HAP-1 (cell line): ENCODE measurements at regions not wholly inside any gene's neighbourhood (a gene's known extent, or its start where the extent isn't known, plus 50 kb on each side); places are given as distances from the start of the nearest gene placed in this dataset.

Experiments used
- DNase-seq, 2 experiments: peaks; one replicate each; pipeline ENCODE4 v3.0.0-alpha.2; 2016 to 2020; ENCODE audit warnings: low spot score in 2 of 2
- H3K27me3 ChIP-seq: fragments of 250-450 bp; sonication (Bioruptor Pico); 2 replicates; pipeline ENCODE4 v1.5.1; 2020; ENCODE audit warnings: low read depth, mild to moderate bottlenecking, moderate library complexity
- H3K36me3 ChIP-seq: fragments of 250-450 bp; sonication (Bioruptor Pico); replicated peaks from 2 replicates; pipeline ENCODE4 v1.5.1; 2020; ENCODE audit warnings: mild to moderate bottlenecking
- H3K4me1 ChIP-seq: fragments of 250-450 bp; sonication (Bioruptor Pico); 2 replicates; pipeline ENCODE4 v1.5.1; 2020; ENCODE audit warnings: mild to moderate bottlenecking
- H3K4me3 ChIP-seq: fragments of 250-450 bp; sonication (Bioruptor Pico); 2 replicates; pipeline ENCODE4 v1.5.1; 2020; ENCODE audit warnings: mild to moderate bottlenecking, moderate library complexity
- H3K9me3 ChIP-seq: fragments of 250-450 bp; sonication (Bioruptor Pico); 2 replicates; pipeline ENCODE4 v1.5.1; 2020; ENCODE audit warnings: mild to moderate bottlenecking, moderate library complexity
- in situ Hi-C: fragments of 300-500 bp; cut with MboI; formaldehyde crosslinking; loops from 3 replicates; pipeline ENCODE4 v1.14.3; 2020; ENCODE audit warnings: low sequenced_read_pairs, inconsistent platforms, mixed read lengths

DNA sequence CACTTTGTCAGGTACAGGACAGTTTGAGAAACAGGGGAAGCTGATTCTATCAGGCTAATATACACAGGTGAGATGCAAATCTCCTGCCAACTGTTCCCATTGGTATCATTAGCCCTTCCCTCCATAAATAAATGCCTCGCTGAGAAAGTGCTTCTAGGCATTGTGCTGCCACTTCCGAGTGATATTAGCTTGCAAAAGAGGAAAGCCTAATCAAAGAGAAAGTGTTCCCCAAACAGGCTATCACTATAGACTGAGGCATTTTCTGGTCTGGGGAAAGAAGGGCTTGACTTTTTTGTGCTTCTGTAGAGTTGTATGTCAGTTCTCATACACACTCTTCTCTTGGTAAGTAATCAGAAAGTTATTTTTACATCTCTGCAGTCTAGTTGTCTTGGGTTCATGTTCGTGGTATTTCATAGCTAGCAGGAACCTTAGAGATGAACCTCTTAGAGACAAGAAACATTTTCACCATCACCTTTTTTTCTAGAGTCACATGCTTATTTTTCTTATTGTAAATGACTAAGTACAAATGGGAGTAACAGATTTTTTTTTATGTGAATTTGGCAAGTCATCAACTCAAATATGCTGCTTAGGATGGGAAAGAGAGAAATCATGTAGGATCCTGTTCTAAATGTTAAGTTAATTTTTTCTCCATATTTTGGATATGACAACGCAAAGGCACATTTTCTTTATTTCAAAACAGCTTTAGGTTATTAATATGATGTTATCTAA is 1009.8 kb downstream of the ADGRL3 start:
- H3K36me3 ChIP-seq: no peaks in the 10 kb centered on the region
- no peak for DNase-seq
- no peaks in the 10 kb centered on the region for H3K9me3 ChIP-seq
- in situ Hi-C loops: no loop called here
- no peaks in the 10 kb centered on the region for H3K27me3 ChIP-seq
- H3K4me1 ChIP-seq: no peaks in the 10 kb centered on the region
- H3K4me3 ChIP-seq: no peak overlapping the region

DNA sequence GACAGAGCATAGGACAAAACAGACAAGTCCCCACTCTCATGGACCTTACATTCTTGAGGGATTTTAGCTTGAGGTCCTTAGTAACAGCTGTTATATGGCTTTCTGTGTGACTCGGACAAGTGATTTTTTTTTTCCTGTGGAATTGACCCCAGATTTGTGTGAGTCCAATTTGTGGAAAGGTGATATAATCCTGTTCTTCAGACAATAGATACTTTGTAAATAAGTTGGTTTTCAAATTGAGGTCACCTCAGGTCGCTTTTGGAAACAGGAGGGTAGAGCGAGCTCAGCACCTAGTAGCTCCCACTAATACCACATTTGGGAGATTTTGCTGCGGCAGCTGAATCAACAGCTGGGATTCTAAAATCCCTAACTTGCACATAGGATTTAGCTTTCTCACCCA is 1008.8 kb downstream of the ADGRL3 start:
- no peaks in the 10 kb centered on the region for H3K36me3 ChIP-seq
- H3K27me3 ChIP-seq: no peaks in the 10 kb centered on the region
- DNase-seq: no peak
- in situ Hi-C loops: no loop called here
- H3K9me3 ChIP-seq: no peaks in the 10 kb centered on the region
- no peak overlapping the region for H3K4me3 ChIP-seq
- H3K4me1 ChIP-seq: no peaks in the 10 kb centered on the region

- peaks cover 2% of the 10 kb centered on the region; the same call in 1 of the 2 replicates for H3K4me1 ChIP-seq
- no peaks in the 10 kb centered on the region for H3K27me3 ChIP-seq
- no peak overlapping the region for H3K4me3 ChIP-seq
- no peaks in the 10 kb centered on the region for H3K9me3 ChIP-seq
- in situ Hi-C loops: no loop called here
- no peaks in the 10 kb centered on the region for H3K36me3 ChIP-seq
- no peak for DNase-seq
Measured at GRCh38 chr4:62204136-62204535, 1004.0 kb downstream of the ADGRL3 start.

DNA sequence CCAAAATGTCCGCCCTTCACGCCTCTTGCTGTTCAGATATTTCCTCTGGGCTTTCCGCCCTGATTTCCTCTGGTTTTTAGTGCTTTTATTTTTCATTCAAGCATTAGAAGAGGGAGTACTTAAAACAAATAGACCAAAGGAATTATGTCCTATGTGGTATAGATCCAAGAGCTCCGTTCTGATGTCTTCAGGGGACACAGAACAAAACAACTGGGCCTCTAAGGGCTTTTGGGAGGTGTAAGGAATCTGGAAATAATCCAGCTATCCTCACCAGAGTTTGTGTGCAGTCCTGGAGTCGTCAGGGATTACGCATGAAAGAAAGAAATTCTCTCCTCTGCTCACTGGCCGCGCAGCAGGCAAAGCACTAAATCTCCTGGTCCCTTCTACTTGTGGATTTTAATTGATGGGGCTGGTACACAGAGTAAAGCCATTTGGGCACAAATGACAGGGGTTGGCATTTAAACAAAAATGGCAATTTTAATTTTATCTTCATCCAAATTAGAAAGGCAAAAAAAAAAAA is 999.2 kb downstream of the ADGRL3 start:
- Histone ChIP-seq H3K36me3 (no peaks in the 10 kb centered on the region), H3K27me3 (no peaks in the 10 kb centered on the region), H3K4me1 (peaks cover 2% of the 10 kb centered on the region; the same call in 1 of the 2 replicates), H3K4me3 (no peak overlapping the region), H3K9me3 (no peaks in the 10 kb centered on the region)
- no peak for DNase-seq
- in situ Hi-C loops: no loop called here

DNA sequence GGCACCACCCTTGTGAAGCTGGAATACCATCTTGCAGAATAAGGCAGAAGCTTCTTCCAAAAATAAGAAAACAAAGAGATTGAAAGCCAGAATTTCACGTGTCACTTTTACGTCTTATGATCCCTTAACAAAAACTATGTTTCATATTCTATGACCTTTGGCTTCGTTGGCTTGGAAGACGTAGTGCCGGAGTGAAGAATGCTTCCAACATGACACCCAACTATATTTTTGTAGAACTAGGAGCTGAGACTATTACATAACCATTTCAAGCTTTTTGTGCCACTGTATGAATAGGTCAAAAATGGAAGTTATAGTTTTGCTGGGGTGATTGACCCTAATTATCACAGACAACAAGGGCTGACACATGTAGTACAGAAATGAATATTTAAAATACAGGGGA is 996.2 kb downstream of the ADGRL3 start:
- Histone ChIP-seq H3K4me3 (no peak overlapping the region), H3K36me3 (no peaks in the 10 kb centered on the region), H3K9me3 (no peaks in the 10 kb centered on the region), H3K4me1 (no peaks in the 10 kb centered on the region), H3K27me3 (no peaks in the 10 kb centered on the region)
- in situ Hi-C loops: no loop called here
- no peak for DNase-seq

DNA sequence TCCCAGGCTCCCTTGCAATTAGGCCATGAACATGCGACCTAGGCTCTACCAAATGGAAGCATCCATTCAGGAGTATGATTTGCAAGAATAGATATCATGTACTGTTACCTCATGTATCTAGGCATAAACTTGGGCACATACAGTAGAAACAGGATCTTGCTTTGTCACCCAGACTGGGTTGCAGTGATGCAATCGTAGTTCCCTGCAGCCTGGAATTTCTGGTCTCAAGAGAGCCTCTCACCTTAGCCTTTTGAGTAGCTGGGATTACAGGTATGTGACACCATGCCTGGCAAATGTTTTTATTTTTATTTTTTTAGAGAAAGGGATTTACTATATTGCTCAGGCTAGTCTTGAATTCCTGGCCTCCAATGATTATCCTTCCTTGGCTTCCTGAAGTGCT is 994.2 kb downstream of the ADGRL3 start:
- in situ Hi-C loops: no loop called here
- H3K4me3 ChIP-seq: no peak overlapping the region

DNA sequence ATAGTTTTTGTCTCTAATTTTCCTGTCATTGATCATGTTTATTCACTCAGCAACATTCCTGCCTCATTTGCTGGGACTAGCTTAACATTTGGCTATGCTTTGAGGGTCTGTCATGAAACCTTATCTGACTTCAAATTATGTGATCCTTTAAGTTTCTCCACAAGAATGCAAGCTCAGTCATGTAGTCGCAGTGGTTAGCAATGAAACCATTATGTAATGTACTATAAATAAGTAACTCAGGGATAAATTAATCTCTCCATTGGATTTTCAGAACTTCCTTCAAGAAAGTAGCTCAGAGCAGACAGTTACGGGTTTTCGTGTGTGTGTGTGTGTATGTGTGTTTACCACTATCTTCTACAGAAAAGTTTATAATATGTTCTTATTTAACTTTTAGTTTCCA is 993.6 kb downstream of the ADGRL3 start:
- in situ Hi-C loops: no loop called here
- Histone ChIP-seq H3K9me3 (no peaks in the 10 kb centered on the region), H3K27me3 (no peaks in the 10 kb centered on the region), H3K4me1 (no peaks in the 10 kb centered on the region), H3K36me3 (no peaks in the 10 kb centered on the region), H3K4me3 (no peak overlapping the region)
- no peak for DNase-seq

More for the DNA sequence above, 994.2 kb downstream of the ADGRL3 start:
- Histone ChIP-seq H3K27me3 (no peaks in the 10 kb centered on the region), H3K9me3 (no peaks in the 10 kb centered on the region), H3K36me3 (no peaks in the 10 kb centered on the region), H3K4me1 (no peaks in the 10 kb centered on the region)
- no peak for DNase-seq

- no peak for DNase-seq
- Histone ChIP-seq H3K9me3 (no peaks in the 10 kb centered on the region), H3K4me3 (no peak overlapping the region), H3K4me1 (no peaks in the 10 kb centered on the region), H3K36me3 (no peaks in the 10 kb centered on the region), H3K27me3 (no peaks in the 10 kb centered on the region)
- in situ Hi-C loops: no loop called here
Measured at GRCh38 chr4:62191451-62192240, 991.5 kb downstream of the ADGRL3 start.

DNA sequence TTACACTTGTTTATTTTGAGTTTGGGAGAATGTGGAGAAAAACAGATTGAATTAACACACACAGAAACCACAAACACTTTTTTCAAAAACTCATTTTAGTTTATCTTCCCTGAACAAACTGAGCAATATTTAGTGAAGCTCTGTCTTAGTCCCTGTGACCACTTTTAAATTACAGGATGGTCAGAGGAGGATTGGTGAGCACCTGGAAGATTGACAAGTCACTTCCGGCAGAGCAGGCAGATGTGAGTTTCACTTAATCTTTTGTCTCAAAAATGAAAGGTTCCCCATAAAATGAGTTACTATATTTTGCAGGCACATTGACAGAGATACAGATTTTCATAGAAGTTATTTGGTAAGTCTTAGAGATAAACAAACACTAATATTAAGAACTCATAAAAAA is 970.1 kb downstream of the ADGRL3 start:
- no peak for DNase-seq
- Histone ChIP-seq H3K4me1 (no peaks in the 10 kb centered on the region; the same call in 1 of the 2 replicates), H3K4me3 (no peak overlapping the region), H3K27me3 (no peaks in the 10 kb centered on the region), H3K9me3 (no peaks in the 10 kb centered on the region), H3K36me3 (no peaks in the 10 kb centered on the region)
- in situ Hi-C loops: no loop called here

DNA sequence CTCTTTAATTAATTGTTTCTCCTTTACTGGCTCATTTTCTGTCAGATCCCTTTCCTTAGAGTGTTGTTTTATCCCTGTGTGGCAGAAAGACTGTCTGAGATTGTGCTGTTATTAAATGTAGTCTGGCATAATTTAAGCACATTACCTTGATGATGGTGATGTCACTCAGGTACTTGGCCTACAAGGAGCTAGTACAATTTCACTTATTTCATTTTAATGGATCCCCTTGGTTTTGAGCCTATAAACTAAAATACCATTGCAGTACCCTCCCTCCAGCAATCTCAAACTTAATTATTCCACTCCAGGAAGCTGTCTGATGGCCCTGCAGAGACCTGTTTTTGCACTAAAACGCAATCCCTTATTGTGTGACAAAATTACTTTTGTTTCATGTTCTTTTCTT is 968.6 kb downstream of the ADGRL3 start:
- Histone ChIP-seq H3K4me1 (peaks cover 6% of the 10 kb centered on the region; the same call in 1 of the 2 replicates), H3K4me3 (no peak overlapping the region), H3K36me3 (no peaks in the 10 kb centered on the region), H3K27me3 (no peaks in the 10 kb centered on the region), H3K9me3 (no peaks in the 10 kb centered on the region)
- in situ Hi-C loops: no loop called here
- DNase-seq: no peak

GRCh38 chr4:62162606-62163005 is 962.5 kb downstream of the ADGRL3 start:
- H3K4me3 ChIP-seq: no peak overlapping the region

GRCh38 chr4:62161446-62161845 is 961.3 kb downstream of the ADGRL3 start:
- in situ Hi-C loops: no loop called here
- H3K27me3 ChIP-seq: no peaks in the 10 kb centered on the region
- no peaks in the 10 kb centered on the region for H3K36me3 ChIP-seq
- H3K9me3 ChIP-seq: no peaks in the 10 kb centered on the region
- DNase-seq: no peak
- peaks cover 6% of the 10 kb centered on the region; the same call in 1 of the 2 replicates for H3K4me1 ChIP-seq
- no peak overlapping the region for H3K4me3 ChIP-seq

More at GRCh38 chr4:62162606-62163005, 962.5 kb downstream of the ADGRL3 start:
- in situ Hi-C loops: no loop called here
- H3K4me1 ChIP-seq: peaks cover 6% of the 10 kb centered on the region; the same call in 1 of the 2 replicates
- no peaks in the 10 kb centered on the region for H3K9me3 ChIP-seq
- no peaks in the 10 kb centered on the region for H3K27me3 ChIP-seq
- H3K36me3 ChIP-seq: no peaks in the 10 kb centered on the region
- DNase-seq: no peak

DNA sequence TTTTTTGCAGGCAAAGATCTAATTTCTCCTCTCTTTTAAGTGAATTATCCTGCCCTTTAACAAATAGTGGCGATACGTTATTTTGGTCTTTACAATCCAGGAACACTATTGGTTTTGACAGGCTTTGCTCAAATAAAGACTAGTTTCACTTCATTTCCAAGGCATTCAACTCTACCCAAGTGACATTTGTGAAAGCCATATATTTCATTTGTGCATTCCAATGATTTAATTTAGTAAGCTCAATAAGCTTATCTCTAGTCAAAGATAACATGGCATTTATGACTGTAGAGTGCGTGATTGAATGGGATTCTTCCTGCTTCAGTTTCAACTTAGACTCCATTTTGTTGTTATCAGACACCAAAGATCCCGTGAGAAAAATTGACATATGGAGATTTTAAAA is 959.8 kb downstream of the ADGRL3 start:
- H3K36me3 ChIP-seq: no peaks in the 10 kb centered on the region
- DNase-seq: no peak
- in situ Hi-C loops: no loop called here
- peaks cover 3% of the 10 kb centered on the region; the same call in 1 of the 2 replicates for H3K4me1 ChIP-seq
- H3K27me3 ChIP-seq: no peaks in the 10 kb centered on the region
- H3K9me3 ChIP-seq: no peaks in the 10 kb centered on the region
- H3K4me3 ChIP-seq: no peak overlapping the region

GRCh38 chr4:62159306-62159705 is 959.2 kb downstream of the ADGRL3 start:
- Histone ChIP-seq H3K9me3 (no peaks in the 10 kb centered on the region), H3K4me3 (no peak overlapping the region), H3K27me3 (no peaks in the 10 kb centered on the region), H3K36me3 (no peaks in the 10 kb centered on the region), H3K4me1 (no peaks in the 10 kb centered on the region)
- DNase-seq: no peak
- in situ Hi-C loops: no loop called here
